ENCODE measurements at regions not wholly inside any gene's neighbourhood (a gene's known extent, or its start where the extent isn't known, plus 50 kb on each side); places are given as distances from the start of the nearest gene placed in this dataset.

- Histone ChIP-seq H3K4me3 (ENCODE audit: low read length in 2 of 2) (no peak overlapping the region), H3K4me1 (ENCODE audit: insufficient read depth, low read length) (no peaks in the 10 kb centered on the region), H3K27me3 (ENCODE audit: insufficient read depth, low read length) (no peaks in the 10 kb centered on the region), H3K9me3 (ENCODE audit: control insufficient read depth in 1 of 2, low read length in 2 of 2) (no peaks in the 10 kb centered on the region), H3K27ac (ENCODE audit: low read depth, low read length) (no peak overlapping the region), H3K36me3 (ENCODE audit: insufficient read depth, low read length) (no peaks in the 10 kb centered on the region)
- ChIA-PET POLR2A (ENCODE audit: partially characterized antibody) (no interaction called here), CTCF (ENCODE audit: partially characterized antibody) (no interaction called here)
- Mint-ChIP-seq H3K4me1 (peaks cover 0 to 1% (median under 1%) of the 10 kb centered on the region in 4 donors), H3K36me3 (peaks cover 0 to under 1% of the 10 kb centered on the region in 2 donors), H3K27ac (peak overlapping the region in 1 of 7 donors; percentile 25), H3K27me3 (peaks cover 0 to 1% of the 10 kb centered on the region in 2 donors), H3K9me3 (peaks cover 0 to 11% (median 2%) of the 10 kb centered on the region in 8 donors), H3K4me3 (no peak overlapping the region)
- DNase-seq, result no peak
- intact Hi-C loops (cut with micrococcal nuclease), result no loop called here
These were observed 97.0 kb downstream of the NRN1 start for GRCh38 chr6:5909721-5910120.

GRCh38 chr6:5906842-5907241 is 99.9 kb downstream of the NRN1 start:
- no peak overlapping the region for H3K27ac Mint-ChIP-seq
- Histone ChIP-seq H3K9me3 (ENCODE audit: control insufficient read depth in 1 of 2, low read length in 2 of 2) (no peaks in the 10 kb centered on the region), H3K4me3 (ENCODE audit: low read length in 2 of 2) (no peak overlapping the region), H3K27ac (ENCODE audit: low read depth, low read length) (no peak overlapping the region), H3K36me3 (ENCODE audit: insufficient read depth, low read length) (no peaks in the 10 kb centered on the region), H3K4me1 (ENCODE audit: insufficient read depth, low read length) (no peaks in the 10 kb centered on the region), H3K27me3 (ENCODE audit: insufficient read depth, low read length) (no peaks in the 10 kb centered on the region)
- no peak overlapping the region for H3K4me3 Mint-ChIP-seq
- no peaks in the 10 kb centered on the region for H3K36me3 Mint-ChIP-seq
- intact Hi-C loops (cut with micrococcal nuclease), result no loop called here
- peaks cover 0 to 1% (median under 1%) of the 10 kb centered on the region in 4 donors for H3K4me1 Mint-ChIP-seq
- DNase-seq, result no peak
- POLR2A ChIA-PET (ENCODE audit: partially characterized antibody), result no interaction called here
- peaks cover 0 to 8% (median 0%) of the 10 kb centered on the region in 8 donors for H3K9me3 Mint-ChIP-seq
- CTCF ChIA-PET (ENCODE audit: partially characterized antibody), result no interaction called here
- no peaks in the 10 kb centered on the region for H3K27me3 Mint-ChIP-seq

- intact Hi-C loops (cut with micrococcal nuclease), result no loop called here
- Mint-ChIP-seq H3K27ac (no peak overlapping the region), H3K4me1 (peaks cover 0 to 1% (median under 1%) of the 10 kb centered on the region in 4 donors), H3K36me3 (no peaks in the 10 kb centered on the region), H3K27me3 (no peaks in the 10 kb centered on the region), H3K4me3 (no peak overlapping the region), H3K9me3 (peaks cover 0 to 7% (median 0%) of the 10 kb centered on the region in 8 donors)
- H3K27me3 ChIP-seq (ENCODE audit: insufficient read depth, low read length), result no peaks in the 10 kb centered on the region
- no peak overlapping the region for H3K4me3 ChIP-seq (ENCODE audit: low read length in 2 of 2)
- H3K27ac ChIP-seq (ENCODE audit: low read depth, low read length), result no peak overlapping the region
- no peaks in the 10 kb centered on the region for H3K36me3 ChIP-seq (ENCODE audit: insufficient read depth, low read length)
- no peaks in the 10 kb centered on the region for H3K4me1 ChIP-seq (ENCODE audit: insufficient read depth, low read length)
- POLR2A ChIA-PET (ENCODE audit: partially characterized antibody), result no interaction called here
- no peaks in the 10 kb centered on the region for H3K9me3 ChIP-seq (ENCODE audit: control insufficient read depth in 1 of 2, low read length in 2 of 2)
- DNase-seq, result no peak
- CTCF ChIA-PET (ENCODE audit: partially characterized antibody), result no interaction called here
These were observed 100.4 kb downstream of the NRN1 start for GRCh38 chr6:5906340-5906670.

- Histone ChIP-seq H3K27me3 (ENCODE audit: insufficient read depth, low read length) (no peaks in the 10 kb centered on the region), H3K4me1 (ENCODE audit: insufficient read depth, low read length) (no peaks in the 10 kb centered on the region), H3K27ac (ENCODE audit: low read depth, low read length) (no peak overlapping the region), H3K4me3 (ENCODE audit: low read length in 2 of 2) (no peak overlapping the region), H3K36me3 (ENCODE audit: insufficient read depth, low read length) (no peaks in the 10 kb centered on the region), H3K9me3 (ENCODE audit: control insufficient read depth in 1 of 2, low read length in 2 of 2) (no peaks in the 10 kb centered on the region)
- Mint-ChIP-seq H3K36me3 (no peaks in the 10 kb centered on the region), H3K27ac (no peak overlapping the region), H3K4me3 (no peak overlapping the region), H3K4me1 (peaks cover 0 to 1% (median under 1%) of the 10 kb centered on the region in 4 donors), H3K9me3 (peaks cover 0 to 3% (median 0%) of the 10 kb centered on the region in 8 donors), H3K27me3 (no peaks in the 10 kb centered on the region)
- CTCF ChIA-PET (ENCODE audit: partially characterized antibody), result no interaction called here
- POLR2A ChIA-PET (ENCODE audit: partially characterized antibody), result no interaction called here
- no peak for DNase-seq
- intact Hi-C loops (cut with micrococcal nuclease), result no loop called here
These were observed 101.0 kb downstream of the NRN1 start for GRCh38 chr6:5905431-5906339.

- Mint-ChIP-seq H3K4me3 (no peak overlapping the region), H3K4me1 (no peaks in the 10 kb centered on the region), H3K27me3 (no peaks in the 10 kb centered on the region), H3K9me3 (no peaks in the 10 kb centered on the region), H3K36me3 (no peaks in the 10 kb centered on the region), H3K27ac (no peak overlapping the region)
- no peaks in the 10 kb centered on the region for H3K27me3 ChIP-seq (ENCODE audit: insufficient read depth, low read length)
- POLR2A ChIA-PET (ENCODE audit: partially characterized antibody), result no interaction called here
- H3K27ac ChIP-seq (ENCODE audit: low read depth, low read length), result no peak overlapping the region
- no peaks in the 10 kb centered on the region for H3K4me1 ChIP-seq (ENCODE audit: insufficient read depth, low read length)
- no peak for DNase-seq
- H3K4me3 ChIP-seq (ENCODE audit: low read length in 2 of 2), result no peak overlapping the region
- no peaks in the 10 kb centered on the region for H3K36me3 ChIP-seq (ENCODE audit: insufficient read depth, low read length)
- H3K9me3 ChIP-seq (ENCODE audit: control insufficient read depth in 1 of 2, low read length in 2 of 2), result no peaks in the 10 kb centered on the region
- intact Hi-C loops (cut with micrococcal nuclease), result no loop called here
- CTCF ChIA-PET (ENCODE audit: partially characterized antibody), result interaction anchor here (0.6 kb wide), 1 partner anchor 253 kb away, joined by 3 read pairs; no protein-coding TSS in a partner anchor
These were observed 102.2 kb downstream of the NRN1 start for GRCh38 chr6:5904532-5904931.

GRCh38 chr6:5899216-5900045 is 107.3 kb downstream of the NRN1 start:
- ChIA-PET POLR2A (ENCODE audit: partially characterized antibody) (no interaction called here), CTCF (ENCODE audit: partially characterized antibody) (no interaction called here)
- Mint-ChIP-seq H3K36me3 (peaks cover 0 to 4% of the 10 kb centered on the region in 2 donors), H3K4me3 (no peak overlapping the region), H3K4me1 (no peaks in the 10 kb centered on the region), H3K27ac (peak overlapping the region in 1 of 7 donors; percentile 8), H3K27me3 (no peaks in the 10 kb centered on the region), H3K9me3 (no peaks in the 10 kb centered on the region)
- H3K4me3 ChIP-seq (ENCODE audit: low read length in 2 of 2), result no peak overlapping the region
- H3K27ac ChIP-seq (ENCODE audit: low read depth, low read length), result no peak overlapping the region
- DNase-seq, result no peak
- H3K9me3 ChIP-seq (ENCODE audit: control insufficient read depth in 1 of 2, low read length in 2 of 2), result no peaks in the 10 kb centered on the region
- no peaks in the 10 kb centered on the region for H3K36me3 ChIP-seq (ENCODE audit: insufficient read depth, low read length)
- H3K27me3 ChIP-seq (ENCODE audit: insufficient read depth, low read length), result no peaks in the 10 kb centered on the region
- intact Hi-C loops (cut with micrococcal nuclease), result no loop called here
- H3K4me1 ChIP-seq (ENCODE audit: insufficient read depth, low read length), result no peaks in the 10 kb centered on the region

- no peak for DNase-seq
- H3K27ac ChIP-seq (ENCODE audit: low read depth, low read length), result no peak overlapping the region
- no peaks in the 10 kb centered on the region for H3K4me1 ChIP-seq (ENCODE audit: insufficient read depth, low read length)
- no peak overlapping the region for H3K4me3 ChIP-seq (ENCODE audit: low read length in 2 of 2)
- no peaks in the 10 kb centered on the region for H3K36me3 ChIP-seq (ENCODE audit: insufficient read depth, low read length)
- H3K4me1 Mint-ChIP-seq, result no peaks in the 10 kb centered on the region
- peaks cover 0 to 4% of the 10 kb centered on the region in 2 donors for H3K36me3 Mint-ChIP-seq
- ChIA-PET POLR2A (ENCODE audit: partially characterized antibody) (no interaction called here), CTCF (ENCODE audit: partially characterized antibody) (interaction anchor here (1.0 kb wide), 1 partner anchor 9 kb away, joined by 3 read pairs; no protein-coding TSS in a partner anchor)
- H3K4me3 Mint-ChIP-seq, result no peak overlapping the region
- H3K9me3 ChIP-seq (ENCODE audit: control insufficient read depth in 1 of 2, low read length in 2 of 2), result no peaks in the 10 kb centered on the region
- intact Hi-C loops (cut with micrococcal nuclease), result no loop called here
- H3K27ac Mint-ChIP-seq, result no peak overlapping the region
- H3K27me3 Mint-ChIP-seq, result no peaks in the 10 kb centered on the region
- H3K9me3 Mint-ChIP-seq, result no peaks in the 10 kb centered on the region
- no peaks in the 10 kb centered on the region for H3K27me3 ChIP-seq (ENCODE audit: insufficient read depth, low read length)
These were observed 108.2 kb downstream of the NRN1 start for GRCh38 chr6:5898563-5898962.

Measured in CD4-positive, alpha-beta memory T cell (primary cell).